ENCODE measurements at regions not wholly inside any gene's neighbourhood (a gene's known extent, or its start where the extent isn't known, plus 50 kb on each side); places are given as distances from the start of the nearest gene placed in this dataset.

DNA sequence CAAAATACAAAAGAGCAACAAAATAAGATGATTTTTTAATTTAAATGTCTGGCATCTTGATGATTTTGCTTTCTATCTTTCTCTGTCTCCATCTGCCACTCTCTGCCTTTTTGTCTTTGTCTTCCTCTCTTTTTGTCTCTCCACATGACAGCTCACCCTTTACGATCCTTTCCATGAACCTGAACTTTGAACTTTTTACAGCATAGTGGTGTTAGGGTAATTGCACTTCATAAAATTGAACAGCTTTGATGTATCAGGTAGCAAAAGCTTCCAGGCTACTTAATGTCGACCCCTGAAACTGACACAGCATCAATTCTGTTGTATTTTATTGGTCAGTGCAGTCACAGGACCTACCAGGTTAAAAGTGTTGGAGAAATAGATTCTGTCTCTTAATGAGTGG lies 1517.0 kb downstream of the ADGRL3 start:
- CTCF ChIA-PET = no interaction called here
- POLR2A ChIA-PET = no interaction called here
- no peak for DNase-seq
- Mint-ChIP-seq H3K36me3 (ENCODE audit: low read depth) (no peaks in the 10 kb centered on the region), H3K9me3 (peaks cover 12% of the 10 kb centered on the region), H3K27ac (no peak overlapping the region), H3K27me3 (no peaks in the 10 kb centered on the region), H3K4me3 (no peak overlapping the region), H3K4me1 (ENCODE audit: low read depth) (no peaks in the 10 kb centered on the region)
- no peaks in the 10 kb centered on the region for H3K27me3 ChIP-seq (ENCODE audit: control insufficient read depth in 1 of 2, insufficient read depth in 2 of 2, low read length in 2 of 2)
- H3K27ac ChIP-seq (ENCODE audit: low read depth in 1 of 2, low read length in 2 of 2) = no peak overlapping the region
- peaks cover 0 to 7% of the 10 kb centered on the region in 2 experiments for H3K9me3 ChIP-seq (ENCODE audit: control insufficient read depth in 1 of 2, insufficient read depth in 1 of 2, low read length in 2 of 2)
- TF ChIP-seq, protein P1, sequence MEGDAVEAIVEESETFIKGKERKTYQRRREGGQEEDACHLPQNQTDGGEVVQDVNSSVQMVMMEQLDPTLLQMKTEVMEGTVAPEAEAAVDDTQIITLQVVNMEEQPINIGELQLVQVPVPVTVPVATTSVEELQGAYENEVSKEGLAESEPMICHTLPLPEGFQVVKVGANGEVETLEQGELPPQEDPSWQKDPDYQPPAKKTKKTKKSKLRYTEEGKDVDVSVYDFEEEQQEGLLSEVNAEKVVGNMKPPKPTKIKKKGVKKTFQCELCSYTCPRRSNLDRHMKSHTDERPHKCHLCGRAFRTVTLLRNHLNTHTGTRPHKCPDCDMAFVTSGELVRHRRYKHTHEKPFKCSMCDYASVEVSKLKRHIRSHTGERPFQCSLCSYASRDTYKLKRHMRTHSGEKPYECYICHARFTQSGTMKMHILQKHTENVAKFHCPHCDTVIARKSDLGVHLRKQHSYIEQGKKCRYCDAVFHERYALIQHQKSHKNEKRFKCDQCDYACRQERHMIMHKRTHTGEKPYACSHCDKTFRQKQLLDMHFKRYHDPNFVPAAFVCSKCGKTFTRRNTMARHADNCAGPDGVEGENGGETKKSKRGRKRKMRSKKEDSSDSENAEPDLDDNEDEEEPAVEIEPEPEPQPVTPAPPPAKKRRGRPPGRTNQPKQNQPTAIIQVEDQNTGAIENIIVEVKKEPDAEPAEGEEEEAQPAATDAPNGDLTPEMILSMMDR (IDR thresholded peaks at IDR 0.05) = no peak
- no peaks in the 10 kb centered on the region for H3K36me3 ChIP-seq (ENCODE audit: insufficient read depth, low read length)
- H3K4me3 ChIP-seq (ENCODE audit: low read length) = no peak overlapping the region
- no peak for ATAC-seq (ENCODE audit: poor library complexity)
- no peaks in the 10 kb centered on the region for H3K4me1 ChIP-seq (ENCODE audit: insufficient read depth, low read length)
- intact Hi-C loops (cut with DNase I, micrococcal nuclease) = no loop called here

DNA sequence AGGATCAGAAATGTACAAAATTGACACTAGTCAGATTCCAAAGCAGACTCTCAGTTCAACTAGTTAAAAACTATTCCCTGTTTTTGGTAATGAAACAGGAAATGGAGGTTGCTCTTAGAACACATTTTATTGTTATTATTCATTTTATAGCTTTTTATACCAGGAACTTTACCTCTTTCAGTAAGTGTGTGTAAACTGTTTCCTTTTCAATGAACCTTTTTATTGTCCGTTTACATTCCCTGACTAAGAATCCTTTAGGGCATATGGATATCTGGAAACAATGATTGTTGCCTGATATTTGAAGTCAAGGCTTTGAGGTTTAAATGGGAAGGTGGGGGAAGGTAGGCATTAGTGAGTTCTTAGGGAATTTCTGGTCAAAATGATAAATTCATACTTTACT lies 1511.4 kb downstream of the ADGRL3 start:
- Histone ChIP-seq H3K36me3 (ENCODE audit: insufficient read depth, low read length) (no peaks in the 10 kb centered on the region), H3K27ac (ENCODE audit: low read depth in 1 of 2, low read length in 2 of 2) (no peak overlapping the region), H3K4me1 (ENCODE audit: insufficient read depth, low read length) (no peaks in the 10 kb centered on the region), H3K9me3 (ENCODE audit: control insufficient read depth in 1 of 2, insufficient read depth in 1 of 2, low read length in 2 of 2) (peaks cover 0 to 3% of the 10 kb centered on the region in 2 experiments), H3K4me3 (ENCODE audit: low read length) (no peak overlapping the region), H3K27me3 (ENCODE audit: control insufficient read depth in 1 of 2, insufficient read depth in 2 of 2, low read length in 2 of 2) (no peaks in the 10 kb centered on the region)
- H3K4me3 Mint-ChIP-seq = no peak overlapping the region
- ATAC-seq (ENCODE audit: poor library complexity) = no peak
- H3K36me3 Mint-ChIP-seq (ENCODE audit: low read depth) = no peaks in the 10 kb centered on the region
- intact Hi-C loops (cut with DNase I, micrococcal nuclease) = no loop called here
- CTCF ChIA-PET = no interaction called here
- no peak for DNase-seq
- peaks cover 15% of the 10 kb centered on the region for H3K9me3 Mint-ChIP-seq
- POLR2A ChIA-PET = no interaction called here
- no peaks in the 10 kb centered on the region for H3K27me3 Mint-ChIP-seq
- TF ChIP-seq, protein P1 (IDR thresholded peaks at IDR 0.05) = no peak
- H3K4me1 Mint-ChIP-seq (ENCODE audit: low read depth) = no peaks in the 10 kb centered on the region
- H3K27ac Mint-ChIP-seq = no peak overlapping the region

DNA sequence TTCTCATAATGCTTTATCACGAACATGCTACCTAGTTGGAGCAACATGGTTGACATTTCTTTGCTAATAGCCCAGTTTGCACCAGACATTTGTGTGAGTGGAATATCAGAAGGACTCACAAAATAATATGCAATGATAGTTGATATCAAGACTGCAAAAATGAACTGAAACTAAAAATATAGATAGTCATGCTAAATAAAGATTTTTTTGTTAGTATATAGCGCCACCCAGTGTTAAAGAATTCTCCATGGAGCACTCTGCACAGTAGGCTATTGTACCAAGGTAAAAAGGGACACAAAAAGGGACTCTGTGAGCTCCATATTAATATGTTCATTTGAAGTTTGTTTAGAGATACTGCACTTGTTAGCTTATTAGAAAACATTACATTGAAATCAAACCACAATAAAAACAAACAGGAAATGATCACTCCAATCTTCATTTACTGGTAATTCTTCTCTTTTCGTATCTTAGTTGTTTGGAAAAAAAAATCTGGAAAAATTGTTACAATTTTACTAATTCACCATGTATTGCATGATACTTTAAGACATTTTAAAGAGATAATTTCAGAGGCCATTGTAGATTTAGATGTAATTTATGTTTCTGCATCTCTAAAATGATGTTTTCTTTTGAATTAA lies 1509.6 kb downstream of the ADGRL3 start:
- H3K4me3 ChIP-seq (ENCODE audit: low read length) = no peak overlapping the region
- H3K27me3 Mint-ChIP-seq = no peaks in the 10 kb centered on the region
- no peak for ATAC-seq (ENCODE audit: poor library complexity)

More for the DNA sequence above, 1509.6 kb downstream of the ADGRL3 start:
- H3K27me3 ChIP-seq (ENCODE audit: control insufficient read depth in 1 of 2, insufficient read depth in 2 of 2, low read length in 2 of 2) = no peaks in the 10 kb centered on the region
- TF ChIP-seq, protein P1 (IDR thresholded peaks at IDR 0.05) = no peak
- Mint-ChIP-seq H3K9me3 (peaks cover 13% of the 10 kb centered on the region), H3K27ac (no peak overlapping the region), H3K36me3 (ENCODE audit: low read depth) (no peaks in the 10 kb centered on the region), H3K4me3 (no peak overlapping the region), H3K4me1 (ENCODE audit: low read depth) (no peaks in the 10 kb centered on the region)
- POLR2A ChIA-PET = no interaction called here
- peaks cover 0 to 3% of the 10 kb centered on the region in 2 experiments for H3K9me3 ChIP-seq (ENCODE audit: control insufficient read depth in 1 of 2, insufficient read depth in 1 of 2, low read length in 2 of 2)
- CTCF ChIA-PET = no interaction called here
- no peak for DNase-seq
- H3K27ac ChIP-seq (ENCODE audit: low read depth in 1 of 2, low read length in 2 of 2) = no peak overlapping the region
- no peaks in the 10 kb centered on the region for H3K36me3 ChIP-seq (ENCODE audit: insufficient read depth, low read length)
- intact Hi-C loops (cut with DNase I, micrococcal nuclease) = no loop called here
- no peaks in the 10 kb centered on the region for H3K4me1 ChIP-seq (ENCODE audit: insufficient read depth, low read length)

Data from CD4-positive, alpha-beta T cell (primary cell).